ENCODE measurements at regions not wholly inside any gene's neighbourhood (a gene's known extent, or its start where the extent isn't known, plus 50 kb on each side); places are given as distances from the start of the nearest gene placed in this dataset.

DNA sequence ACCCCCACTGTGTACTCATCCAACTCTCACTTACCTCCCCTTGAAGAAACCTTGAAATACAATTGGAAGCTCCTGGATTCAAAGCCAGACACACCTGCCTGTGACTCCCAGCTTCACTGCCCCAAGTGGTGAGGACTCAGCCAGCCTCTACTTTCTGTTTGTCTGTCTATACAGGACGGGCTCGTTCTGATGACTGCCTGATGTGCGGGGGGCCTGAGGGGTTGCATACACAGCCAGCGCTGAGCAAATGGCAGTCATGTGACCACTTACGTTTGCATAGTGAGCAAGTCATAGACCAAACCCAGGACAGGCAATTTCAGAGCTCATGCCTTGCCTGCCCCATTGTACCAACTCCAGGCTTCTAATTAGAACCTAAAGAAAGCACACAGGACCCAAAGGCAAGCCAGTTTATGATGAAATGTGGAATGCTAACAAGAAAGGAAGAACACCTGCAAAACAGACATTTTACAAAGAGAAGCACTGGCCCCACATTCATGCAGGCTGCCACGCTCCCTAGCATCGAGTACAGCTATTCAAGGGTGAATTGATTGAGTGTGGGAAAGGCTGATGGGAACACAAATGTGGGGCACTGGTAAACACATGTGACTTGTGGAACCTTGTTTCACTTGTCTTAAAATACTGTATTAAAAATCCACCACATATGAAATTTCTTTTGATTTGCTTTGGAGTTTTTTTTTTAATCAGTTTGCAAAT lies 137.8 kb downstream of the LNPK start:
- Histone ChIP-seq H3K4me3 (no peak overlapping the region), H3K9me3 (no peaks in the 10 kb centered on the region), H3K36me3 (no peaks in the 10 kb centered on the region), H3K27me3 (peaks cover 0 to 9% (median 0%) of the 10 kb centered on the region in 4 donors), H3K27ac (replicated peaks in 1 of 4) (no peak overlapping the region), H3K4me1 (no peaks in the 10 kb centered on the region)
- intact Hi-C loops (cut with DNase I) = no loop called here
- WGBS = 72% methylated on average over 4 of the region's 7 CpGs
- TF ChIP-seq POLR2A (IDR thresholded peaks at IDR 0.05; ENCODE audit: low read depth) (no peak), EP300 (IDR thresholded peaks at IDR 0.05) (no peak), POLR2AphosphoS5 (IDR thresholded peaks at IDR 0.05) (no peak)
- TF ChIP-seq, protein P1, sequence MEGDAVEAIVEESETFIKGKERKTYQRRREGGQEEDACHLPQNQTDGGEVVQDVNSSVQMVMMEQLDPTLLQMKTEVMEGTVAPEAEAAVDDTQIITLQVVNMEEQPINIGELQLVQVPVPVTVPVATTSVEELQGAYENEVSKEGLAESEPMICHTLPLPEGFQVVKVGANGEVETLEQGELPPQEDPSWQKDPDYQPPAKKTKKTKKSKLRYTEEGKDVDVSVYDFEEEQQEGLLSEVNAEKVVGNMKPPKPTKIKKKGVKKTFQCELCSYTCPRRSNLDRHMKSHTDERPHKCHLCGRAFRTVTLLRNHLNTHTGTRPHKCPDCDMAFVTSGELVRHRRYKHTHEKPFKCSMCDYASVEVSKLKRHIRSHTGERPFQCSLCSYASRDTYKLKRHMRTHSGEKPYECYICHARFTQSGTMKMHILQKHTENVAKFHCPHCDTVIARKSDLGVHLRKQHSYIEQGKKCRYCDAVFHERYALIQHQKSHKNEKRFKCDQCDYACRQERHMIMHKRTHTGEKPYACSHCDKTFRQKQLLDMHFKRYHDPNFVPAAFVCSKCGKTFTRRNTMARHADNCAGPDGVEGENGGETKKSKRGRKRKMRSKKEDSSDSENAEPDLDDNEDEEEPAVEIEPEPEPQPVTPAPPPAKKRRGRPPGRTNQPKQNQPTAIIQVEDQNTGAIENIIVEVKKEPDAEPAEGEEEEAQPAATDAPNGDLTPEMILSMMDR (IDR thresholded peaks at IDR 0.05) = no peak
- DNase-seq (ENCODE audit: extremely low spot score) = peak; percentile 62

DNA sequence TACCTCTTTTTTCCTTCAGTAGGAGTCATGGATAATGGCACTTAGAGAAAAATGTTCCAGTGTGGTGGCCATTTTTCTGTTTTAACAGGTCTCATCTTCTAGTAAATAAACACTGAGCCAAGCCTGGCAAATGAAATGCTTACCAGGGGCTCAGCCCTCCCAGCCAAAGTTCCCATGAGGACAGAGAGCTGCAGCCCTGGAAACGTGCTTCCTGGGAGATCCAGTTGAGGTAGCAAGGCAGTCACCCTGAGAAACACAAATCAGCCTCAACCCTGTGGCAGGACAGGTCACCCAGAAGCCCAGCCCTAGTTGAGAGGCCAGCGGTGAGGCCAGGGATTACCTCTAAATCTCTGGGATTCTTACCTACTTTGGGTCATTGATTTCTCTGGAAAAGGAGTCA lies 140.1 kb downstream of the LNPK start:
- Histone ChIP-seq H3K27me3 (peaks cover 0 to 9% (median 0%) of the 10 kb centered on the region in 4 donors), H3K9me3 (no peaks in the 10 kb centered on the region), H3K36me3 (no peaks in the 10 kb centered on the region), H3K4me3 (no peak overlapping the region), H3K4me1 (no peaks in the 10 kb centered on the region), H3K27ac (replicated peaks in 1 of 4) (no peak overlapping the region)
- 49% methylated on average over 2 of the region's 2 CpGs for WGBS
- TF ChIP-seq EP300 (IDR thresholded peaks at IDR 0.05) = no peak
- TF ChIP-seq, protein P1 (IDR thresholded peaks at IDR 0.05) = no peak
- no peak for TF ChIP-seq POLR2A (IDR thresholded peaks at IDR 0.05; ENCODE audit: low read depth)
- DNase-seq (ENCODE audit: extremely low spot score) = peak; percentile 72
- intact Hi-C loops (cut with DNase I) = no loop called here

DNA sequence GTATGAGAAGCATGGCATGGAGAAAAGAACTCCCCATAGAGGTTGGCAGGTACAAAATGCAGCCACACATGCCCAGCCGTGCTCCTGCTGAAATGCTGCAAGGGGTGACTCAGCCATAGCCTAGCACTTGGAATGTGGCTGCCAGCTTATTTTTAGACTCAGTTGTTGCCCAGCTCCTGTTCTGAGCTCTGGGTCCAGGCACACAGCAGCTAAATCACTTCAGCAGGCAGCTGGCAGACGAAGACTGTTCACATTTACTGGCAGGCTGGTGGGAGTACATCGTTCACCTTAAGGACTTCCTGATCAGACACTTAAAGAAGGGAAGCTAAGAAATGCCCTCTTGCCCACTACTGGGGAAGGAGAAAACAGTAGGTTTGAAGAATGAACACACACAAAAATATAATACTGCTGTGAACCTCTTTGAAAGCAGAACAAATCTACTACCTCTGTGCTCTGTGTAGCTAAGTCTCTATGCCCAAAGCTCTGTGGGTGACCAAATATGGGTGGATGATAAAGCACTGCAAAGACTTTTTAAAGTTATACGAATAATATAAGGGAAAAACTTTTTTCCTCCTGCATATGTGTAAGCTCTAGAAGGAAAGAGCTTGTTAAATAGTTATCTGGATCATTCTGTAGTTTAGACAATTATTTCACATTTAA lies 146.1 kb downstream of the LNPK start:
- TF ChIP-seq, protein P1 (IDR thresholded peaks at IDR 0.05) = no peak
- TF ChIP-seq EP300 (IDR thresholded peaks at IDR 0.05) = no peak
- TF ChIP-seq POLR2A (IDR thresholded peaks at IDR 0.05; ENCODE audit: low read depth) = no peak
- peak; percentile 18 to 32 for TF ChIP-seq POLR2AphosphoS5 (IDR thresholded peaks at IDR 0.05)
- no peaks in the 10 kb centered on the region for H3K36me3 ChIP-seq
- H3K4me1 ChIP-seq = peaks cover 5 to 19% (median 7%) of the 10 kb centered on the region in 4 donors
- 26% methylated on average over 4 of the region's 4 CpGs for WGBS
- H3K4me3 ChIP-seq = peak overlapping the region in 3 of 4 donors; percentile 23 to 41 (median 24)
- H3K27me3 ChIP-seq = no peaks in the 10 kb centered on the region
- peak overlapping the region; percentile 67 to 73 (median 72) for H3K27ac ChIP-seq (replicated peaks in 1 of 4)
- no peaks in the 10 kb centered on the region for H3K9me3 ChIP-seq
- peak; percentile 89 for DNase-seq (ENCODE audit: extremely low spot score)
- intact Hi-C loops (cut with DNase I) = no loop called here

DNA sequence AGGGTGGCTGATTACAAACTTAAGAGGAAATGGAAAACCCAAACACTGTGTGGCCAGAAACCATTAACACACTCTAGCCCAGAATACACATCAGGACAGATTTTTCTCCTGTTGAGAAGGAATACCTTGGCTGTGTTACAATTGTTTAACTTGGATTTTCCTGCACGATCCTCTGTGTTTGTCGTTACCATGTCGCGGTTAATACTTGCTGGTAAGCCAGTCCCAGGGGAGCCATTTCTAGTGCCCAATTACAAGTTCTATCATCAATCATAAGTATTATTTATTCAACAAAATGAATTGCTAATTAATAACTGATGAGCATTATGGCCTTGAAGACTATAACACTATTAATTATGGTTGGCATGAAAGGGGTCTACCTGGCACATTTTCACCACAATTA lies 146.8 kb downstream of the LNPK start:
- Histone ChIP-seq H3K27ac (replicated peaks in 1 of 4) (peak overlapping the region; percentile 67 to 73 (median 72)), H3K4me3 (no peak overlapping the region), H3K9me3 (no peaks in the 10 kb centered on the region), H3K4me1 (peaks cover 5 to 19% (median 7%) of the 10 kb centered on the region in 4 donors), H3K27me3 (no peaks in the 10 kb centered on the region), H3K36me3 (no peaks in the 10 kb centered on the region)
- 71% methylated on average over 4 of the region's 4 CpGs for WGBS
- TF ChIP-seq POLR2A (IDR thresholded peaks at IDR 0.05; ENCODE audit: low read depth) (no peak), EP300 (IDR thresholded peaks at IDR 0.05) (no peak), POLR2AphosphoS5 (IDR thresholded peaks at IDR 0.05) (no peak)
- TF ChIP-seq, protein P1 (IDR thresholded peaks at IDR 0.05) = no peak
- intact Hi-C loops (cut with DNase I) = no loop called here
- DNase-seq (ENCODE audit: extremely low spot score) = no peak

All from esophagus muscularis mucosa (tissue), 4 donors.